Activated CD8-positive, alpha-beta memory T cell treated with anti-CD3 and anti-CD28 coated beads for 36 hours (primary cell): ENCODE measurements at regions not wholly inside any gene's neighbourhood (a gene's known extent, or its start where the extent isn't known, plus 50 kb on each side); places are given as distances from the start of the nearest gene placed in this dataset.
"Not testable (repeated sequence)": the region's sequence is repeated elsewhere in the genome, so short reads cannot be mapped to it uniquely, and the experiment has no call there.

Experiments used
- CTCF ChIA-PET: fragments of 350-600 bp; sonication (Branson Sonifier 250); formaldehyde crosslinking; loops from one replicate; lab custom pipeline; 2021; ENCODE audit warnings: antibody characterized with exemption; lab: Charles Lee
- POLR2A ChIA-PET: fragments of 350-600 bp; sonication (Branson Sonifier 250); formaldehyde crosslinking; loops from one replicate; lab custom pipeline; 2021; ENCODE audit warnings: antibody characterized with exemption; lab: Charles Lee

- ChIA-PET POLR2A (no interaction called here), CTCF (no interaction called here)
These were observed 646.3 kb upstream of the LRATD1 start for GRCh38 chr2:13986119-13986720.

- ChIA-PET POLR2A (no interaction called here), CTCF (no interaction called here)
These were observed 636.0 kb upstream of the LRATD1 start for GRCh38 chr2:13996527-13996926.

- POLR2A ChIA-PET, result no interaction called here
- CTCF ChIA-PET, result no interaction called here
These were observed 621.3 kb upstream of the LRATD1 start for GRCh38 chr2:14011190-14011589.

- POLR2A ChIA-PET, result no interaction called here
- CTCF ChIA-PET, result no interaction called here
These were observed 617.3 kb upstream of the LRATD1 start for GRCh38 chr2:14015113-14015630.

GRCh38 chr2:14016289-14016955 is 616.1 kb upstream of the LRATD1 start:
- POLR2A ChIA-PET, result no interaction called here
- CTCF ChIA-PET, result no interaction called here

- POLR2A ChIA-PET, result no interaction called here
- CTCF ChIA-PET, result no interaction called here
These were observed 613.9 kb upstream of the LRATD1 start for GRCh38 chr2:14018620-14019019.

- CTCF ChIA-PET, result no interaction called here
- POLR2A ChIA-PET, result no interaction called here
These were observed 609.0 kb upstream of the LRATD1 start for GRCh38 chr2:14023558-14023957.

- POLR2A ChIA-PET, result no interaction called here
- CTCF ChIA-PET, result no interaction called here
These were observed 593.4 kb upstream of the LRATD1 start for GRCh38 chr2:14039134-14039533.

- CTCF ChIA-PET, result no interaction called here
- POLR2A ChIA-PET, result no interaction called here
These were observed 585.0 kb upstream of the LRATD1 start for GRCh38 chr2:14047491-14047890.

- POLR2A ChIA-PET, result no interaction called here
These were observed 581.1 kb upstream of the LRATD1 start for GRCh38 chr2:14051401-14051800.

GRCh38 chr2:14053105-14053504 is 579.4 kb upstream of the LRATD1 start:
- ChIA-PET CTCF (no interaction called here), POLR2A (no interaction called here)

More at GRCh38 chr2:14051401-14051800, 581.1 kb upstream of the LRATD1 start:
- CTCF ChIA-PET, result no interaction called here

GRCh38 chr2:14064346-14064745 is 568.2 kb upstream of the LRATD1 start:
- POLR2A ChIA-PET, result no interaction called here

GRCh38 chr2:14072338-14072737 is 560.2 kb upstream of the LRATD1 start:
- ChIA-PET CTCF (no interaction called here), POLR2A (no interaction called here)

More at GRCh38 chr2:14064346-14064745, 568.2 kb upstream of the LRATD1 start:
- CTCF ChIA-PET, result no interaction called here

GRCh38 chr2:14074691-14075090 is 557.8 kb upstream of the LRATD1 start:
- ChIA-PET CTCF (no interaction called here), POLR2A (no interaction called here)

GRCh38 chr2:14079576-14079975 is 552.9 kb upstream of the LRATD1 start:
- CTCF ChIA-PET, result no interaction called here
- POLR2A ChIA-PET, result no interaction called here

GRCh38 chr2:14081521-14081920 is 551.0 kb upstream of the LRATD1 start:
- ChIA-PET CTCF (no interaction called here), POLR2A (no interaction called here)

- ChIA-PET CTCF (no interaction called here), POLR2A (no interaction called here)
These were observed 549.9 kb upstream of the LRATD1 start for GRCh38 chr2:14082640-14083039.

GRCh38 chr2:14094592-14094991 is 537.9 kb upstream of the LRATD1 start:
- POLR2A ChIA-PET, result no interaction called here
- CTCF ChIA-PET, result no interaction called here

GRCh38 chr2:14099101-14099500 is 533.4 kb upstream of the LRATD1 start:
- CTCF ChIA-PET, POLR2A ChIA-PET: not testable (repeated sequence)

GRCh38 chr2:14114275-14114674 is 518.2 kb upstream of the LRATD1 start:
- POLR2A ChIA-PET, result no interaction called here
- CTCF ChIA-PET, result no interaction called here

- ChIA-PET CTCF (no interaction called here), POLR2A (no interaction called here)
These were observed 512.1 kb upstream of the LRATD1 start for GRCh38 chr2:14120376-14120775.
